H1 (cell line): ENCODE measurements at regions not wholly inside any gene's neighbourhood (a gene's known extent, or its start where the extent isn't known, plus 50 kb on each side); places are given as distances from the start of the nearest gene placed in this dataset.

ENCODE experiments used
- CBX5 ChIP-seq: fragments of 300-800, 300-1000 bp; sonication (generic); IDR thresholded peaks from 2 replicates; pipeline ENCODE4 v1.7.1; 2016; ENCODE audit warnings: antibody characterized with exemption, low read length, low read depth
- JUN ChIP-seq: IDR thresholded peaks from 2 replicates; pipeline ENCODE4 v1.6.1; 2011; ENCODE audit warnings: low read depth, mild to moderate bottlenecking, improper control_type of control experiment, low read length
- JUND ChIP-seq: IDR thresholded peaks from 2 replicates; pipeline ENCODE4 v1.6.1; 2011; ENCODE audit warnings: mild to moderate bottlenecking, improper control_type of control experiment, low read length
- RNF2 ChIP-seq: fragments of 200-900, 300-1000 bp; sonication (generic); IDR thresholded peaks from 2 replicates; pipeline ENCODE4 v1.7.1; 2016; ENCODE audit warnings: borderline replicate concordance, low read depth, mild to moderate bottlenecking, antibody characterized with exemption, low read length; ENCODE audit not compliant: poor library complexity, severe bottlenecking; ENCODE audit errors: missing control alignments
- TAF1 ChIP-seq: IDR thresholded peaks from 2 replicates; pipeline ENCODE4 v1.6.1; 2011; ENCODE audit warnings: mild to moderate bottlenecking, low read depth, low read length
- TEAD4 ChIP-seq: IDR thresholded peaks from 2 replicates; pipeline ENCODE4 v1.6.1; 2012; ENCODE audit warnings: low read depth, low read length, inconsistent platforms, mixed read lengths
- ZNF274 ChIP-seq: IDR thresholded peaks from 2 replicates; pipeline ENCODE4 v1.7.0; 2012; ENCODE audit warnings: low read length, borderline replicate concordance; ENCODE audit errors: extremely low read depth

- TF ChIP-seq RNF2, result no peak
- no peak for TF ChIP-seq TAF1
- TF ChIP-seq JUND, result no peak
- no peak for TF ChIP-seq CBX5
- TF ChIP-seq JUN, result no peak
- TF ChIP-seq ZNF274, result no peak
- TF ChIP-seq TEAD4, result no peak
Observed at GRCh38 chr12:124482901-124483799, 84.3 kb downstream of the NCOR2 start (continued).
